ENCODE measurements at regions not wholly inside any gene's neighbourhood (a gene's known extent, or its start where the extent isn't known, plus 50 kb on each side); places are given as distances from the start of the nearest gene placed in this dataset.

DNA sequence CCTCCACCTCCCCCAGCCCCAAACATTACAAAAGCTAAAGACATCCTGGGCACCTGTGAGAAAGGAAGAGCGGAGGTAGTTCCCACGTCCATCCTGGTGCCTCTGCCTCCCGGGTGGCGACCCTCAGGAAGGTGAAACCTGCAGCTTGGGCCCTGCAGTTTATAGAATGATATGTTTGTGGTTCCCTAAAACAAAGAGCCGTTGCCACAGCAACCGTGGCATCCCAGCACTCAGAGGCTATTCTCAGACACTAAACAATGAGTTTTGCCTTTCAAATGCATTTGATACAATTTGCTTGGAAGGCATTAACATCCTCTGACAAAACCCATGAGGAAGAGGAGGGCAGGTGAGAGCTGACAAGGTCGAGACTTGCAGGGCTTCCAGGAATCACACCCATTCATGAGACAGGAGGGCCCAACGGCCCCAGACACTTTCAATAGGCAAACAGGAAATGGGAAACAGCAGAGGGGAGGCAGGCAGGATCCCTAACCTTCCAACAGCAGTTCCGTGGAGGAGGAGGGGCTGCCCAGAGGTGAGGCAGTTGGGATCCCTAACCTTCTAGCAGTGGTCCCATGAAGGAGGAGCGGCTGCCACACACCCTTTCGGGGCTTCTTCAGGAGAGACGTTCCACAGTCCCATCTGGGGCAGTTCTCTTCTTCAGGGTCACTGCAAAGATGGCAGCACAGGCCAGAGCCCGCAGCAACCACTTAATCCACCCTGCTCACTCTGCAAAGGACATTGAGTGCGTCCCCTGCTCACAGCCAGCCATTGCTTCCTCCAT lies 379.2 kb downstream of the SHANK2 start:
- no peak for DNase-seq (ENCODE audit: low spot score)

DNA sequence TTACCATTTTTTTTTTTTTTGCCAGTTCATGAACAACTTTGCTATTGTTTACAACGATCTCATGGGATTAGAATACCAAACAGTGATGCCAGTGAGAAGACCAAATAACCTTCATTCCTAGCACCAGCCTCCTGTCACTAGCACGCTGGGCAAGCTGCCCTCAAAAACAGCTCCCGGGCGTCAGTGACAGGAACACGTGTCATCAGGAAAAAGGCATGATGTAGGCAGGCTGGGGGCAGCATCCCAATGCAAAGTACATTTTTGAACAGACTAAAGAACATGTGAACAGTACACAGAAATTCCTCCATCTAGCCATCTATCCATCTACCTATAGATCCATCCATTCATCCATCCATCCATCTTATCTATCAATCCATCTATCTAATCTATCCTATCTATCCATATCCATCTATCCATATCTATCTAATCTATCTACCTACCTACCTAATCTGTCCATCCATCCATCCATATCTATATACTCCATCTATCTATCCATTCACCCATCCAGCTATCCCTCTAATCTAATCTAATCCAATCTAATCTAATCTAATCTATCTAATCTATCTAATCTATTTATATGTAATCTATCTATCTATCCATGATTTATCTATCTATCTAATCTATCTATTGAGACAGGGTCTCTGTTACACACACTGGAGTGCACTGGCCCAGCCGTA lies 378.5 kb downstream of the SHANK2 start:
- no peak for DNase-seq (ENCODE audit: low spot score)

DNA sequence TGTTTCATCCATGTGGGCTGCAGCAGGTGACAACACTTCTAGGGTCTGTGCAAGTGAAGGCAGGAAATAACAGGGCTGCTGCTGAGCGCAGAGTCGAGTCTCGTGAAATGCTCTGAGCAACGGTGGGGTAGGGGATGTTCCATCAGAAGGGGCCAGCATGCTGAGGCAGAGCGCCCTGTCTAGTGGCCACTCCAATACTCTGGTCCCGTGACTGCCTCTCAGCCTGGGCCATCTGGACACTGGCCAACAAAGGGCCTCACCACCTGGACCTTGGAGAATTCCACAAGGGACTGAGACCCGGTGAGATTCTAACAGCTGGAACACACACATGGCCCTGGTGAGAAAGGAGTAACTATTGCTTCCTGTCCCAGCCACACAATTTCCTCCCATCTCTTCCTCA lies 375.7 kb downstream of the SHANK2 start:
- DNase-seq (ENCODE audit: low spot score): no peak

DNA sequence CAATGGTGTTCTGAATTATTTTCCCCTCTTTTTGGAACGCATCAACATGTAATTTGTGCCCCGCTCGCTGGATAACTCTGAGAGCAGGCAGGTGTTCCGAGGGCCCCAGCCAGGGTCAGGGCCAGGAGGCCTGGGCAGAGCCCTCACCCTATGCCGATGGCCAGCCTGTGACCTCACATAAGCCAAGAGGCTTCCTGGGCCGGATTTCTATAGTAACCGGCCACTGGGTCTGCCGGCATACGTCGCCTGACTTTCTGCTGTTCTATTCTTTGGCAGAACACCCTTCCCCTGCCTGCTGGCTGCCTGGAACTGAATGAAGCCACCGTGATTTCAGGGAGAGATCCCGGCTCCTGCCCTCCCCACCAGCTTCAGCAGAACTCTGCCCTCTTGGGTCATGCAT lies 375.2 kb downstream of the SHANK2 start:
- DNase-seq (ENCODE audit: low spot score): no peak

DNA sequence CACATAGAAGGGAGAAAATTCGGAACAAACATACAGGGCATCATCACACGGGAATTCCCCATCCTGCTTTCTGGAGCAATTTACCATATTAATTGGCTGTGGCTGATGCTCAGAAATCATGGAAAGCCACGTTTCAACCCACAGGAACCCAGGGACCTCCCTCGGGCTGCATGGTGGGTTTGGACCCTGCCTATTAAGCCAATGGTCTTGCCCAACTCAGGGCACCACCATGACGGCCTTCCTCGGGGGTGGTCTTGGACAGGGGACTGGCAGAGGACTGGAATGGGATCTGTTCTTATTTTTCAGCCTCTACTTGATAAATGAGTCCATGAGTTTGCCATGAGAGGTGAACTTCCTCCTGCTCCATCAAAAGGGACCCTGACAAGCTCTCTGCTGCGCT lies 374.0 kb downstream of the SHANK2 start:
- DNase-seq (ENCODE audit: low spot score): no peak

DNA sequence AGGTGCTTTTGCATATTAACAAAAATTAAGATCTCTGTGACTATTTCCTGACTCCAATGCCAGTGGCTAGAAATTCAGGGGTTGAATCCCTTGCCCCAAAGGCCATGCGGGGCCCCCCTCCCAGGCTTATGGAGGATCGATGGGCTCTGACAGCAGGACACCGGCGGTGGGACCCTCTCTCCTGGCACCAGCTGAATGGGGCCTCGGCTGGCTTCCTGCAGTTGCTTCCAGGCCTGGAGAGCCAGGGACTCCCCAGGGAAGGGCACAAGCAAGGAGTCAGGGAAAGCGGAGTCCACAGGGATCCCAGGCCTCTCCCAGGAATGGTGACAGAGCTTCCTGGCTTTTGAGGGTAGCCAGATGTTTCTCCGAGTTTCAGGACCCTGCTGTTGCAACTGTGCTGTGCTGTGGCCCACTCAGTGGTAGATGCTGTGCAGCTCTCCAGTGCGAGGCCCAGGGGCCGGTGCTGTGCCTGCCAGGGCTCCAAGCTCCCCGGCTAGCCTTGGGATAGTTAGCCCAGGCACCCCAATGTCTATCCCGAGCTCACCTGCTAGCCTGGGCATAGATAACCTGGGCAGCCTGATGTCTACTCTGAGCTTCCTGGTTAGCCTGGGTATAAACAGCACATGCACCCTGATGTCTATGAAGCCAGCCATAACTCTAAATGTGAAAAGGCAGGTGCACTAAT lies 372.6 kb downstream of the SHANK2 start:
- DNase-seq (ENCODE audit: low spot score): no peak

DNA sequence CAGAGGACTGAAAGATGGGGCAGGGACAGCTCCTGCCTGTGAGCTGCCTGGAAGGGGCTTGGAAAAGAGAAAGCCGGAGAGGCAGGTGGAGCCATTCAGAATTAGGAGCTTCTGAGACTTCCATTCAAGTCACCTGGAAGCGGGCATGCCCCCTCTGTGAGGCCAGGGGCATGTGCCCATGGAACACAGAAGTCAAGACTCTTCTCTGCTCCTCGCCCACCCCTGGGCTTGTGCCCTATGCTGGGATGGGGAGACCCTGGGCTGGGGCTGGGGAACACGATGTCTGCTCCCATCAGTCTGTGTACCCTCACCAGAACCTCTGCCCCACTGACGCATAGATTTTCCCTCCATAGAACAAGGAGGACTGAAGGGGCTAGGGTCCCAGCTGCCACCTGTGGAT lies 372.0 kb downstream of the SHANK2 start:
- no peak for DNase-seq (ENCODE audit: low spot score)

DNA sequence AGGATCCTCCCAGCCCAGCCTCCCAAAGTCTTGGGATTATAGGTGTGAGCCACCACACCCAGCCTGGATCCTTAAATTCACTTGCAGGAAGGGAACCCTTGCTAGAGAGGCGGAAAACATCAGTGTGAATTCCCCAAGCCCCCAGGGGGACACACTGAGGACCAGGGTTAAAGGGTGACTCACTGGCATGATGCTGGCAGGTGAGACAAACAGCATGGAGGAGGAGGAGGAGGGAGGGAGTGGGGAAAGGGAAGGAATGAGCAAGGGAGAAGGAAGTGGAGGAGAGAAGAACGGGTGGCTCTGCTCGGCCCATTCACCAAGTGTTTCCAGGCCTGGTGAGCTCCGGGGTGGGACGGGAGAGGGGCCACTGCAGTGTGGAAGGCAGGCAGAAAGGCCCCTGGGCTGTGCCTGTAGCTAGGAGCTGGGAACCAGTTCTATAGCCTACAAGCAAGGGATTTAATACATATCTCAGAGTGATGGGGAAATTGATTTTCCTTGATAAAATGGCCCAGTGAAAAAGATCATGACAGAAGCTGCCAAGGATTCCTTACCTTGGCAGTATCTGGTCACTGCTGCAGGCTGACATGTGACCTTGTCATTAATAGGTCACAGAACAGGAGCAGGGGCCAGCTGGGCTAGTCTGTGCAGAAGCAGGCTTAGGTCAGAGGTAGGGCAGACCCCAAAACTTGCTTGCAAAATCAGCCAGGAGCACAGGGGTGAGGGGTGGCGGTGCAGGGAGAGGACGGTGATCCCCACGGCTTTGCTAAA lies 370.2 kb downstream of the SHANK2 start:
- no peak for DNase-seq (ENCODE audit: low spot score)

DNA sequence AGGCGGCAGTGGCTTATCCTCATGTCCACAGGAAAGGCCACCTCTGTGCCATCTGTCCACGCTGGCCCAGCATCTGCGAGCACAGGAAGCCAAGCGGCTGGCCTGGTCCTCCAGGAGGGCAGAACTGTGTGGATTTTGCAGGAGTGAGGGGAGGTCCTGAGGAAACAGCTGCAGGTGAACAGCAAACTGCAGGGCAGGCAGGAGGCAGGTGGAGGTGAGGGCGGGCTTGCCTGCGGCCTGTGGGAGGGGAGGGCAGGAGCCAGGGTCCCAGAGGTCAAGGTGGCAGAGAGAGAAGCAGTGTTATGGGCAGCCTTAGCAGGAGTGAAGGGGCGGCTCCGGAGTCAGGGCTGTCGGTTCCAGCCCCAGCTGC lies 369.7 kb downstream of the SHANK2 start:
- no peak for DNase-seq (ENCODE audit: low spot score)

DNA sequence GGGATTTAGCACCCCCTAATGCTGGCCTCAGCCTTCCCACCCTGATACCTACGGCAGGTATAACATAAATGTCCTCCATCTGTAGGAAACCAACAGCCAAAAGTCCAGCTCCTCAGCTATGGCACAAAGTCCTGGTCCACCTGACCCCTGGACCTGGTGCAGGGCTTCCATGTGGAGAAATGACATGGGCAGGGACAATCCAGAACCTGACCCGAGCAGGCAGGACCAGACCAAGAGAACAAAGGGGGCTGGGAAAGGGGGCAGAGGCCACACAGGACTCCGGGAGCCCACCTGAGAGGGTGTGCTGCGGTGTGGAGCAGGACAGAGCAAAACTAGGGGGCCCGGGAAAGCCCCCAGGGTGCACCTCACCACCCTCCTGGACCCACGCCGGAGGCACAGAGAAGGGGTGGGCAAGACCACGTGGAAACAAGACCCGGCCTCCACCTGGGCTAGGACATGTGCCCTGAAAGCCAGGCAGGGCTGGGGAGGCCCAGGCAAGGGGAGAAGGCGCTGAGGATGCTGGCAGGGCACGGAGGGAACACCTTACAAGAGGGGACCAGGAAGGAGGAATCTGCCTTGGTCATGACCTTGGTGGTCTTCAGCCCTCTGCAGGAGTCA lies 368.9 kb downstream of the SHANK2 start:
- no peak for DNase-seq (ENCODE audit: low spot score)

DNA sequence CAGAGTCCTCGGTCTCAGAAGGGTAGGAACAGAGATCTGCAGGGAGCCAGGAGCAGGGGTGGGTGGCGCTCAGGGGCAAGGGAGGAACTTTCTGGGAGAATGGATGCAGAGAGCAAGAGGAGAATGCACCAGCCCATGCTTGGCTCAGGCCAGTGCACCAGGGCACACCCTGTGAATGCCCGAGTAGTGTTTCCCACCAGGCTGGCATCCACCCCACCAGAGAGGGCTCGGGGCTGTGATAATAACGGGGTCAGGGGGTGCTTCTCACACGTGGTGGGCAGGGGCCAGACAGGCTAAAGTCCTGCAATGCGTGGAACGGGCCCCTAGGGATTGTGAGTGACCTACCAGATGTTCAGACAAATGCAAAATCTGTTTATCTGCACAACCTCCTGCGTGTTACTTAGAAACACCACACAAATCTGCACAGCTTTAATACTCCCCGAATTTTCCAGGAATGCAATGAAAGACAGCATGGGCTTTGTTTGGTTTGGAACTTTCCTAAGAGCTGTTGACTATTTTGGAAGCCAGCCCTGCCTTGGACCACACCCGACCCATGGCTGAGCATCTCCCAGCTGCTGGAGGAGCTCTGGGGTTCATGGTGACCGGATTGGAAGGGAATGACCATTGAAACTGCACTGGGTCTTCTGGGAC lies 368.3 kb downstream of the SHANK2 start:
- no peak for DNase-seq (ENCODE audit: low spot score)

DNA sequence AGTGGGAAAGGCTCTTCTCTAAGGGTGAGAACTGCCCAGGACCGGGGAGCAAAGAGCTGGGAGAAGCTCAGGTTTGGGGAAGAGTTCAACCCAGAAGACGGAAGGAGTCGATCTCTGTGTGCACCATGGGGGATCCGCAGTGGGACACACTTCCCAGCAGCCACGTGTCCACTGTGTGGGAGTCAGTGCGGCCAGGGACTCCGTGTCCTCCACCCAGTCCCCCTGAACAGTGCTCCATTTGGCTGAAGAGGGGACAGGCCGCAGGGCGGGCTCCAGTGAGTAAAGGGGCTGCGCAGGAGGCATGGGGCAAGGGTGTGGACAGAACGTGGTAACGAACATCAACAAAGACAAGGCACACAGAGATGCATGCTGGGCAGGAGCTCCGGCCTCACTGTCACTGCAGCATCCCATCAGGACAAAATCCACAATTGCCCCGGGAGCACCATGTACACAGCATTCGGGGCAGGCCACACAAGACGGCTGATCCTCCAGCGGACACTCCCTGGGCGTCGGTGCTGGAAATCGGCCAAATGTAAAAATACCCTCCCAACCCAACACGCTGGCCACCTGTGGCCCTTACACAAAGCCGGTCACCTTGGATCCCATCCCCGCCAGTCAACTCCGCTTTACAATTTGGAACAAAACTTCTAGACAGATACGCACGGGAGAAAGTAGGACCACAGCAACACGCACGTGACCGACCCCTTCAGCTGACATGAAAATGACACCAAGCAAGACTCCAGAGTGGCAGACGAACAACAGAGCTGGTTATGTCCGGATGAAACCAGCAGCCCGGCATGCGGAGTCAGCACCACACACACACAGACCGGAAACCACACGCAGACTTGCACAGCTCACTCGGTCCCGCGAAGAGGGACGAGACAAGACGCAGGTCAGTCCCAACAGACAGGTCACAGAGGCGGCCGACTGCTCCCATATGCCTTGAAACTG lies 366.8 kb downstream of the SHANK2 start:
- no peak for DNase-seq (ENCODE audit: low spot score)

DNA sequence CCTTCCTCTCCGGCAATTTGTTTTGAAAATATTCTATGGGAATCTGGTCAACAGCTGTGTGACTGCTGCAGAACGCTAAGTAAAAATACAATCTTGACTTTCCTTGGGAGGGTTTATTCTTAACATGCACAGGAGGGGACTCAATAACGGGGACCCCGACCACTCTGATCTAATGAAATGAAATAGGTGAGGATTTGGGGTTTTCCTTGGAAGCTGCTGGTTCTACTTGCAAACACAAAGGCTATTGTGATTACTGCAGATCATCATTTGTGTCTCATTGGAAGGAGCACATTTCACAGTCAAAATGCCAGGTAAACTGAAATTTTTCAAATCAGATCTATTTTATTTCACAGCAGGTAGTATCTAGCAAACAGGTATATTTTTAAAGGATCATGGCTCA lies 366.1 kb downstream of the SHANK2 start:
- DNase-seq (ENCODE audit: low spot score): no peak

DNA sequence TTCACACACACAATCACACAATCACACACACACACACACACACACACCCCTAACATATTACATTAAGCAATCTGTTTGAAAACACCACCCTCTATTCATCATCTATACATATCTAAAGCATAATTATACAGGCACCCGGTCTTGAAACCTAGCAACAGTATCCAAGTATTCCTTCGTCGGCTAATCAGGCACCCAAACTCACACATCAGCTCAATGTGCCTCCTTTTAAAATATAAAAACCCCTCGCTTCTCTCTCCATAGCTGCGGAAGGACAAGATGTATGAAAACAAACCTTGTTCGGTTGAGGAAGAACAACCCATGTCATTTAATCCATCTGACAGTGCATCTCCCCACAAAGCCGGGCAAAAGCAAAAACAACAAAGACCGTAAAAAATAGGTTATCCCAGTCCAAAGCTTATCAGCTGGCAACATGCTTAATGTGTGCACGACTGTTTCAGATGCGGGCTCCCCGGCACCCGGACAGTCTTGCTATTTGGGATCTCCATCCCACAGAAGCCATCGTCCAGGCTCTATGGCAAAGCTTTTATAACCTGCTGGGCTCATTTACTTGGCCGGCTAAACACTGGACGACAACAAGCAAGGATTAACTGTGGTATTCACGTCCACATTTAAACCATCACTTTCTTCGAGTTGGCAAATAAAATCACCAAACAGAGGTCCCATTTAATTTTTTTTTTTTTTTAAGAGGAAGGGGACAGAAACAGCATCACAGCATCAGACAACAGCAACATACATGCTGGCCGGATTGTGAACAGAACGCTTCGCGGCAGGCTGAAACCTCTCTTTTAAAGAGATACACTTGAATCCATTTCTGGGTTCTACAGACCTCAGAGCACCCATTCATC lies 365.5 kb downstream of the SHANK2 start:
- DNase-seq (ENCODE audit: low spot score): no peak

DNA sequence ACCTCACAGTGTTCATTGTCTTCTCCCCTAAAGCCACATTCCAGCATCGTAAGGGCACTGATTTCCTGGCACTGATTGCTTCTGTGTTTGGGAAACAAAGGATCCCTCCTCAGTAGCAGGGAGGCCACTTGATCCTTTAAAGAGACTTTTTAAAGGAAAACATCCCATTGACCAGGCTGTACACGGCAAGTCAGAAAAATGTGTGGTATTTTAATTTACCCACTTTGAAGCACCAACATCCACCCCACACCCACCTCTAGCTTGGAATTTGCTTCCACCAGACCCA lies 364.9 kb downstream of the SHANK2 start:
- DNase-seq (ENCODE audit: low spot score): no peak

DNA sequence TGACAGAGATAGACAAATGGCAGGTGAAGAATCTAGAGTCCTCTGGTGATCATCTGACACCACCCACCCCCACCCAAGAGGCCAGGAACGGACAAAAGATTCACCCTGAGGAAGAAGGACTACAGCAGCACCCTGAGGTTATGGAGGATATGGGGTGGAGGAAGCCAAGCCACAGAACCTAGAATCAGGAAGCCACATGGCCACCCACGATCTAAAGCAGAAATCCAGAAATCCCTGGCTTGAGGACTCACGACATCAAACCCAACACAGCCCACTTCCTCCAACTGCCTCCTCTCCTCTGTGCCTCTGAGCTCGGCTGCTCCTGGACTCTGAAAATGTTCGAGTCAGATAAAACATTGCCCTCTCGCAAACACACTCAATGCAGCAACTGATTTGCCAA lies 364.3 kb downstream of the SHANK2 start:
- no peak for DNase-seq (ENCODE audit: low spot score)

DNA sequence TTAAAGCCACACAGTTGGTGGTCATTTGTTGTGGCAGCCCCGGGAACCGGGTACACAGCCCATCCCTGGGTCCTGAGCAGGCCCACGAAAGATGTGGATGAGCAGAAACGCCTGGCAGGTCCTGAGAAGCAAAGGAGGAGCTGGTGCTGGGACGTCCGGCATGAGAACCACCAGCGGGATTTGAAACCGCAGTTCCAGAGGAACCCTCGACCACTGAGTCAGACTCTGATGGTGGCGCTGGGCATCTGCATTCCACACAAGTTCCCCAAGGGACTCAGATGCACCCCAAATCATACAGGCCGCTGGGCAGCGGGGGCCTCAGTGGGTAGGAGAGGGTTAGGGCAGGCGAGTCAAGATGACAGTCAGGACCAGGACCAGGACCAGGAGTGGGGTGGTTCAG lies 363.0 kb downstream of the SHANK2 start:
- no peak for DNase-seq (ENCODE audit: low spot score)

DNA sequence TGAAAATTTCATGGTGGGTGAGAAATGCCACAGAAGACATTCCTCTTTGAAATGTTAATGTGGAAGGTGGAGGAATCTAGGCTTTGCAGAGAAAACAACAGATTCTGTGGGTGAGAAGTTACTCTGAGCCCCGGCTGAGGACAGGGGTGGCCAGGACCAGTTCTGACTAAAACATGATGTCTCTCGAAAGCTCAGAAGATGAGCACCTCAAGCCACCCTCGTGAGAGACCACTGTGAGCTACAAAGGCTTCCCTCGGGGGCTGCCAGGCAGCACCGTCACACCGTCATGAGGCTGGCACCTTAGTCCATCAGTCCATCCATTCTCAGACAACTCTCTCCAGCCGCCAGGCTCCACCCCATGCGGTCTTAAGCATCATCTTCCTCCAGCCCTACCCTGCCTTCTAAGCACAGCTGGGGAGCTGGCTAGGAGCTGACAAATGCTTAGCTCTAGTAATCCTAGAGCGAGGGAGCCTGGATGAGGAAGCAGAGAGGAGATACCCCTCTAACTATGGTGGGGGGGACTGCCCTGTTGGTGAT lies 360.5 kb downstream of the SHANK2 start:
- no peak for DNase-seq (ENCODE audit: low spot score)

DNA sequence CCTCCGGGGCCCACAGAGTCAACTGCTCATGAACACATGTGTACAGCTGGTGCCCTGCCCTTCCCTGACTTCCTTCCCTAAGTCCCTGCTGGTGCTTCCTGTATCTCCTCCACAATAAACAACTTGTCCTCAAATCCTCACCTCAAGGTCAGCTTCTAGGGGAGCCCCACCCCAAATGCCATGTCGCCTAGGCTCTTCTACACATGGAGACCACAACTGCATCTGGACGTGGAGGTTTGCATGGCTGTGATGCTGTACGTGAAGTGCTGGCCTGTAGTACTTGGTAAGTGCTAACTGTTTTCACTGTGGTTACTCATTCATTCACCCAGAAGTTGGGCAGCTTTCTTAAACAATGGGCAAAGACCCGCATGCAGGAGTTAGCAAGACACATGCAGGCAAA lies 359.5 kb downstream of the SHANK2 start:
- no peak for DNase-seq (ENCODE audit: low spot score)

Data from LoVo (cell line).